Nephron progenitor cell (in vitro differentiated cells): ENCODE measurements at regions not wholly inside any gene's neighbourhood (a gene's known extent, or its start where the extent isn't known, plus 50 kb on each side); places are given as distances from the start of the nearest gene placed in this dataset.
"Not testable (repeated sequence)": the region's sequence is repeated elsewhere in the genome, so short reads cannot be mapped to it uniquely, and the experiment has no call there.

Experiments
- DNase-seq: peaks from one replicate; pipeline ENCODE4 v3.0.0; 2021
- H3K27ac Mint-ChIP-seq: 2 replicates; pipeline ENCODE4 v1.8.0; 2021; ENCODE audit warnings: mild to moderate bottlenecking, moderate library complexity, mixed read lengths
- H3K27me3 Mint-ChIP-seq: 2 replicates; pipeline ENCODE4 v1.8.0; 2021; ENCODE audit warnings: mild to moderate bottlenecking, low read depth, mixed read lengths; ENCODE audit not compliant: poor library complexity
- H3K36me3 Mint-ChIP-seq: 2 replicates; pipeline ENCODE4 v1.8.0; 2021; ENCODE audit warnings: low read depth, mixed read lengths
- H3K4me1 Mint-ChIP-seq: 2 replicates; pipeline ENCODE4 v1.8.0; 2021; ENCODE audit warnings: mixed read lengths
- H3K4me3 Mint-ChIP-seq: 2 replicates; pipeline ENCODE4 v1.8.0; 2021; ENCODE audit warnings: mild to moderate bottlenecking, moderate library complexity, mixed read lengths
- H3K9me3 Mint-ChIP-seq: 2 replicates; pipeline ENCODE4 v1.8.0; 2021; ENCODE audit warnings: mild to moderate bottlenecking, moderate library complexity, mixed read lengths
- CTCF ChIP-seq: fragments of 200-600 bp; sonication (generic); IDR thresholded peaks from 2 replicates; pipeline ENCODE4 v1.5.0; 2021; ENCODE audit warnings: antibody characterized with exemption

DNA sequence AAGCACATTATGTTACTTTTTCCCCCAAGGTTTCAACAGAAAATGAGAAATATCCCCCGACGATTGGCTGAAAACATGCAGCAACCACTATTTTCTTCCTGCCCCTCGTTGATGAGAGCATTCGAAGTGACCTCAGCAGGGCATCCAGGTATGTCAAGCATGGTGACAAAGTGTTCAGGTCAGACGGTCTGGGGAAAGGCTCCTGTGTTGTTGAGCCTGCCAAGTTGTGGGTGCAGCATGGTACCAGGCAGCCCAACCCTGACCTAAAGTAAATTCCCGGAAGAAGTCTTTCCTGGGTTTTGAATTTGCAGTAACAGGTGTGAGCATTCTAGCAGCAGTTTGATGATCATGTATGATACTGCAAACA, 51.7 kb upstream of the SEC14L1 start:
- H3K9me3 Mint-ChIP-seq = no peaks in the 10 kb centered on the region
- peaks cover 54% of the 10 kb centered on the region for H3K4me1 Mint-ChIP-seq
- TF ChIP-seq CTCF = no peak
- peaks cover 32% of the 10 kb centered on the region for H3K36me3 Mint-ChIP-seq
- H3K27me3 Mint-ChIP-seq = peaks cover 12% of the 10 kb centered on the region
- H3K27ac Mint-ChIP-seq = peak overlapping the region; percentile 78
- peak overlapping the region; percentile 94 for H3K4me3 Mint-ChIP-seq
- no peak for DNase-seq

DNA sequence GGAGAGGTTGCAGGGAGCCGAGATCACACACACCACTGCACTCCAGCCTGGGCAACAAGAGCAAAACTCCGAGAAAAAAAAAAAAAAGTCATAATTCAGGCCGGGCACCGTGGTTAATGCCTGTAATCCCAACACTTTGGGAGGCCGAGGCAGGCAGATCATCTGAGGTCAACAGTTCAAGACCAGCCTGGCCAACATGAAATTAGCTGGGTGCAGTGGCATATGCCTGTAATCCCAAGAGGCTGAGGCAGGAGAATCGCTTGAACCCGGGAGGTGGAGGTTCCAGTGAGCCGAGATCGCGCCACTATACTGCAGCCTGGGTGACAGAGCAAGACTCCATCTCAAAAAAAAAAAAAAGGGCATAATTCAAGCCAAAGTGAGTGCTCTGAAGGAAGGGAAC, 50.8 kb upstream of the SEC14L1 start:
- H3K36me3 Mint-ChIP-seq = peaks cover 36% of the 10 kb centered on the region
- not testable (repeated sequence) for H3K27ac Mint-ChIP-seq, H3K9me3 Mint-ChIP-seq, DNase-seq
- peaks cover 54% of the 10 kb centered on the region for H3K4me1 Mint-ChIP-seq
- peak overlapping the region; percentile 94 for H3K4me3 Mint-ChIP-seq
- peaks cover 12% of the 10 kb centered on the region for H3K27me3 Mint-ChIP-seq

- peaks cover 54% of the 10 kb centered on the region for H3K4me1 Mint-ChIP-seq
- peaks cover 39% of the 10 kb centered on the region for H3K36me3 Mint-ChIP-seq
- no peak for TF ChIP-seq CTCF
Measured at GRCh38 chr17:77090476-77090875, 50.3 kb upstream of the SEC14L1 start.

More at GRCh38 chr17:77090476-77090875, 50.3 kb upstream of the SEC14L1 start:
- no peak for DNase-seq
- Mint-ChIP-seq H3K4me3 (peak overlapping the region; percentile 94), H3K9me3 (no peaks in the 10 kb centered on the region), H3K27ac (peak overlapping the region; percentile 87), H3K27me3 (peaks cover 9% of the 10 kb centered on the region)
